Endodermal cell (in vitro differentiated cells): ENCODE measurements at regions not wholly inside any gene's neighbourhood (a gene's known extent, or its start where the extent isn't known, plus 50 kb on each side); places are given as distances from the start of the nearest gene placed in this dataset.

Experiments used
- DNase-seq: peaks from one replicate; pipeline ENCODE4 v3.0.0-alpha.2; 2017
- H3K27ac ChIP-seq: 2 replicates; pipeline ENCODE4 v1.5.1; 2013; ENCODE audit warnings: mild to moderate bottlenecking, low read depth, low read length, moderate library complexity
- H3K27me3 ChIP-seq: 2 replicates; pipeline ENCODE4 v1.6.1; 2013; ENCODE audit warnings: mild to moderate bottlenecking, low read length, moderate library complexity; ENCODE audit not compliant: insufficient read depth, control insufficient read depth, poor library complexity, severe bottlenecking
- H3K36me3 ChIP-seq: 2 replicates; pipeline ENCODE4 v1.7.0; 2013; ENCODE audit warnings: mild to moderate bottlenecking, low read length, moderate library complexity; ENCODE audit not compliant: control insufficient read depth, insufficient read depth
- H3K4me1 ChIP-seq: one replicate; pipeline ENCODE4 v1.7.0; 2013; ENCODE audit warnings: low read length; ENCODE audit not compliant: control insufficient read depth, insufficient read depth
- H3K4me3 ChIP-seq: 2 replicates; pipeline ENCODE4 v1.5.1; 2013; ENCODE audit warnings: mild to moderate bottlenecking, low read length, moderate library complexity
- H3K9ac ChIP-seq: 2 replicates; pipeline ENCODE4 v1.6.1; 2013; ENCODE audit warnings: mild to moderate bottlenecking, low read length, moderate library complexity; ENCODE audit not compliant: poor library complexity, severe bottlenecking; ENCODE audit errors: extremely low read depth
- H3K9me3 ChIP-seq: 2 replicates; pipeline ENCODE4 v1.6.1; 2013; ENCODE audit warnings: mild to moderate bottlenecking, low read length, moderate library complexity; ENCODE audit not compliant: control insufficient read depth
- H3K27ac Mint-ChIP-seq: 2 replicates; pipeline ENCODE4 v1.8.0; 2020; ENCODE audit warnings: mixed read lengths
- H3K27me3 Mint-ChIP-seq: 2 replicates; pipeline ENCODE4 v1.8.0; 2021; ENCODE audit warnings: mild to moderate bottlenecking, mixed read lengths; ENCODE audit not compliant: insufficient read depth
- H3K36me3 Mint-ChIP-seq: 2 replicates; pipeline ENCODE4 v1.8.0; 2020; ENCODE audit warnings: low read depth, mixed read lengths
- H3K4me1 Mint-ChIP-seq: 2 replicates; pipeline ENCODE4 v1.8.0; 2020; ENCODE audit warnings: mixed read lengths
- H3K4me3 Mint-ChIP-seq: 2 replicates; pipeline ENCODE4 v1.8.0; 2020; ENCODE audit warnings: mild to moderate bottlenecking, moderate library complexity, mixed read lengths
- H3K9me3 Mint-ChIP-seq: 2 replicates; pipeline ENCODE4 v1.8.0; 2020; ENCODE audit warnings: mild to moderate bottlenecking, mixed read lengths
- WGBS, 2 experiments: methylation state at CpG; one replicate each; pipeline versions ENCODE4 v1.1.5 to v1.1.7; 2013; ENCODE audit warnings: missing lambda C conversion rate in 2 of 2, mixed read lengths in 1 of 2; ENCODE audit not compliant: insufficient coverage in 1 of 2, insufficient read length in 1 of 2; 5-methylcytosine and 5-hydroxymethylcytosine counted together
- TF ChIP-seq, protein P1 (sequence below): fragments of 200-600 bp; sonication (generic); conservative IDR thresholded peaks from 2 replicates; pipeline ENCODE4 v1.5.0; 2021; ENCODE audit warnings: antibody characterized with exemption, mild to moderate bottlenecking

DNA sequence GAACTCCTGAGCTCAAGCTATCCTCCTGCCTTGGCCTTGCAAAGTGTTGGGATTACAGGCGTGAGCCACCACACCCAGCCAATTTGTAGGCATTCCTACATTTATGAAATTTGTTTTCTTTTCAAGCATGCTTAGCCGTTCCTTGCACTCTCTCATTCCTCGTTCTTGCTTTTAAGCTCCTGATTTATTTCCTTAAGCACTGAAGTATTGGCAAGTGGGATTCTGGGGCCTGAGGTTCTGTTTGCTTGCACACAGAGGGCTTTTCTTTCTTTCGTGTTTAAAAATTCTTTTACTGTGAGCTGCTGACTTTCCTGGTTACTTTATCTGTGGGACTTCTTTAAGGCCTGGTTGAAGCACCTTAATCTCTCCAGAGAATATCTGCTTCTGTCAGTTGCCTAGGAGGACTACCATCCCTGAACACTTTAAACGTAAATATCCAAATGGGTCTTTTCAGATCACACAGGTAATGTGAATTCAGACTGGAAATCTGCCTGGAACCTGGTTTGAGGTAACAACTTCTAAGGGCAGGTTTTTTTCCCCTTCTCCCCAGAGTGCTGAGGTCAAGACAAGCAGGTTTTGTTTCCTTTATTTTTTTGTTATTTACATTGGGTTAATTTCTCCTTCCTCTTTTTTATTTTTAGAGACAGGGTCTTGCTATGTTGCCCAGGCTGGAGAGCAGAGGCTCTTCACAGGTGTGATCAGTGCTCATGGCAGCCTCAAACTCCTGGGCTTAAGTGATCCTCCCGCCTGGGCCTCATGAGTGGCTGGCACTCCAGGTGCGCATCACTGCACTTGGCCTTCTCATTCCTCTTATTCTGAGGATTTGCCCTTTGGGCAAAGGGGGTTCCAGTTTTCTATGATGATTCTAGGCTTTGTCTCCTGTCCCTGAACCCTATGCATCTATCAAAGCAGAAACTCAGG is 102.9 kb downstream of the PFKFB3 start:
- H3K27me3 ChIP-seq = no peaks in the 10 kb centered on the region
- no peaks in the 10 kb centered on the region for H3K4me1 ChIP-seq
- 91 to 97% methylated on average over 6 to 7 of the region's 7 CpGs for WGBS, 2 experiments
- H3K4me3 ChIP-seq = no peak overlapping the region
- Mint-ChIP-seq H3K27ac (no peak overlapping the region), H3K27me3 (peaks cover 2% of the 10 kb centered on the region), H3K4me3 (no peak overlapping the region), H3K9me3 (peaks cover 11% of the 10 kb centered on the region), H3K4me1 (no peaks in the 10 kb centered on the region), H3K36me3 (no peaks in the 10 kb centered on the region)
- TF ChIP-seq, protein P1, sequence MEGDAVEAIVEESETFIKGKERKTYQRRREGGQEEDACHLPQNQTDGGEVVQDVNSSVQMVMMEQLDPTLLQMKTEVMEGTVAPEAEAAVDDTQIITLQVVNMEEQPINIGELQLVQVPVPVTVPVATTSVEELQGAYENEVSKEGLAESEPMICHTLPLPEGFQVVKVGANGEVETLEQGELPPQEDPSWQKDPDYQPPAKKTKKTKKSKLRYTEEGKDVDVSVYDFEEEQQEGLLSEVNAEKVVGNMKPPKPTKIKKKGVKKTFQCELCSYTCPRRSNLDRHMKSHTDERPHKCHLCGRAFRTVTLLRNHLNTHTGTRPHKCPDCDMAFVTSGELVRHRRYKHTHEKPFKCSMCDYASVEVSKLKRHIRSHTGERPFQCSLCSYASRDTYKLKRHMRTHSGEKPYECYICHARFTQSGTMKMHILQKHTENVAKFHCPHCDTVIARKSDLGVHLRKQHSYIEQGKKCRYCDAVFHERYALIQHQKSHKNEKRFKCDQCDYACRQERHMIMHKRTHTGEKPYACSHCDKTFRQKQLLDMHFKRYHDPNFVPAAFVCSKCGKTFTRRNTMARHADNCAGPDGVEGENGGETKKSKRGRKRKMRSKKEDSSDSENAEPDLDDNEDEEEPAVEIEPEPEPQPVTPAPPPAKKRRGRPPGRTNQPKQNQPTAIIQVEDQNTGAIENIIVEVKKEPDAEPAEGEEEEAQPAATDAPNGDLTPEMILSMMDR = no peak
- H3K36me3 ChIP-seq = no peaks in the 10 kb centered on the region
- H3K9me3 ChIP-seq = peaks cover 8% of the 10 kb centered on the region
- H3K27ac ChIP-seq = no peak overlapping the region
- DNase-seq = no peak
- H3K9ac ChIP-seq = no peak overlapping the region

DNA sequence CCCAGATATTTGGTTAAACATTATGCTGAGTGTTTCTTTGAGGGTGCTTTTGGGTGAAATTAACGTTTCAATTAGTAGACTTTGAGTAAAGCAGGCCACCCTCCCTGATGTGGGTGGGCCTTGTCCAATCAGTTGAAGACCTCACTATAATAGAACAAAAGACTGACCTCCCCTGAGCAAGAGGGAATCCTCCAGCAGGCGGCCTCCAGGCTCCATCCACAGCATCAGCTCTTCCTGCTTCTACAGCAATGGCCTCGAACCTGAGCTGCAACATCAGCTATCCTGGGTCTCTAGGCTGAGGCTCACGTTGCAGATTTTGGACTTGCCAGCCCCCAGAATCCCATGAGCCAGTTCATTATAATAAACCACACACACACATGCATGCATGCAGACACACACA is 104.2 kb downstream of the PFKFB3 start:
- Histone ChIP-seq H3K27me3 (no peaks in the 10 kb centered on the region), H3K27ac (no peak overlapping the region), H3K4me3 (no peak overlapping the region), H3K9ac (no peak overlapping the region), H3K4me1 (no peaks in the 10 kb centered on the region), H3K9me3 (peaks cover 8% of the 10 kb centered on the region), H3K36me3 (no peaks in the 10 kb centered on the region)
- TF ChIP-seq, protein P1 = no peak
- Mint-ChIP-seq H3K9me3 (peaks cover 11% of the 10 kb centered on the region), H3K4me1 (peaks cover 2% of the 10 kb centered on the region), H3K27ac (no peak overlapping the region), H3K4me3 (no peak overlapping the region), H3K36me3 (no peaks in the 10 kb centered on the region), H3K27me3 (peaks cover 2% of the 10 kb centered on the region)
- DNase-seq = no peak
- WGBS, 2 experiments = 73 to 100% methylated on average over 2 to 4 of the region's 4 CpGs

DNA sequence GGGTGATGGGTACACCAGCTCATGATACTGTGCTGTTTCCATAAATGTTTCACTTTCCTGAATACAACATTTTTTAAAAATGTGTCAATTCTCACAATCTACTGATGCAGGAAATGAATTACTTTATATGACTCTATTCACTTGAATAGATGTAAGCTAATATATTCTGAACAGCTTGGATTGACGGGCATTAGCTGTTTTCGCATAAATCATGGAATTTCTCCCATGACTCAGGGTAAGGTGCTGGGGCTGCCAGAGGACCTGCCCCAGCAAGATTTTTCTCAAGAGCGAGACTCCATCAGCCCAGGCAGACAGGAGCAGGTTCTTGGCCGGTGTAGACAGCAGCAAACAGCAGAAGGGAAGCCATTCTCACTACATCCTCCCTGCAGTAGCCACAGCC is 107.1 kb downstream of the PFKFB3 start:
- H3K27me3 Mint-ChIP-seq = peaks cover 2% of the 10 kb centered on the region
- no peak overlapping the region for H3K27ac Mint-ChIP-seq
- H3K4me1 Mint-ChIP-seq = peaks cover 19% of the 10 kb centered on the region
- peaks cover 11% of the 10 kb centered on the region for H3K9me3 Mint-ChIP-seq
- no peaks in the 10 kb centered on the region for H3K4me1 ChIP-seq
- no peaks in the 10 kb centered on the region for H3K27me3 ChIP-seq
- no peak for DNase-seq
- no peak overlapping the region for H3K4me3 ChIP-seq
- WGBS, 2 experiments = 92 to 95% methylated on average over 4 of the region's 4 CpGs
- peaks cover 8% of the 10 kb centered on the region for H3K9me3 ChIP-seq
- H3K4me3 Mint-ChIP-seq = no peak overlapping the region
- H3K36me3 Mint-ChIP-seq = no peaks in the 10 kb centered on the region
- H3K9ac ChIP-seq = no peak overlapping the region
- TF ChIP-seq, protein P1 = no peak
- no peaks in the 10 kb centered on the region for H3K36me3 ChIP-seq
- H3K27ac ChIP-seq = no peak overlapping the region
